Lower leg skin (tissue), 4 donors: ENCODE measurements at regions not wholly inside any gene's neighbourhood (a gene's known extent, or its start where the extent isn't known, plus 50 kb on each side); places are given as distances from the start of the nearest gene placed in this dataset.

Experiments used
- DNase-seq, 2 donors: peaks; one replicate each; pipeline ENCODE4 v3.0.0-alpha.2; 2019; ENCODE audit warnings: low spot score in 2 of 2
- H3K4me3 ChIP-seq: fragments of 200-600 bp; sonication (generic); 2 replicates; pipeline ENCODE4 v1.5.1; 2017; ENCODE audit warnings: mild to moderate bottlenecking, low read depth; ENCODE audit not compliant: poor library complexity, severe bottlenecking
- POLR2A ChIP-seq, 2 donors: fragments of 450-650 bp; IDR thresholded peaks; one replicate each; pipeline ENCODE4 v1.6.1; 2016 to 2017; ENCODE audit warnings: antibody characterized with exemption in 2 of 2, mild to moderate bottlenecking in 1 of 2, moderate library complexity in 1 of 2
- WGBS, 2 donors: methylation state at CpG; one replicate each; pipeline ENCODE4 v1.1.5; 2018; 5-methylcytosine and 5-hydroxymethylcytosine counted together
- intact Hi-C: fragments of 100-400 bp; cut with DNase I; formaldehyde crosslinking; loops from one replicate; pipeline ENCODE4 v1.15.0; 2023; ENCODE audit warnings: low total_unique reads
- TF ChIP-seq, protein P1 (sequence below), 3 donors: fragments of 450-650 bp; IDR thresholded peaks; one replicate each; pipeline ENCODE4 v1.5.1; 2016; ENCODE audit warnings: antibody characterized with exemption in 3 of 3, mild to moderate bottlenecking in 3 of 3, moderate library complexity in 2 of 3

DNA sequence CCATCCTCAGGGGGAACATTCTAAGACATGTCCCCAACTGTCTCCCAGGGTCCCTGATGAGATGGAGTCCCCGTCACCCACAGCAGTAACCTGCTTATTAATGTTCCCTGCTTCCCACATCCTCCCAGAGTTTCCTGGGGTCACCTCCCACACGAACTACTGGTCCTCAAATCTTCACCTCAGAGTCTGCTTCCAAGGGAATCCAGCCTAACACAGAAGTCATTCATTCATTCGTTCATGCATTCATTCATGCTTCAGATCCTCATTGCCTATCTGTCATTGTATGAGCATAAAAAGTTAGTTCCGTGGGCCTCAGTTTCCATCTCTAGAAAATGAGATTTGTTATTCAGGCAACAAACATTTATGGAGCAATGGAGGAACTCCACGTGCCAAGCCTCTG lies 516.2 kb downstream of the SHQ1 start:
- no peak overlapping the region for H3K4me3 ChIP-seq
- intact Hi-C loops: no loop called here
- no peak for DNase-seq
- 85 to 90% methylated on average over 5 of the region's 5 CpGs for WGBS, 2 donors
- TF ChIP-seq POLR2A (IDR thresholded peaks at IDR 0.05): no peak
- TF ChIP-seq, protein P1, sequence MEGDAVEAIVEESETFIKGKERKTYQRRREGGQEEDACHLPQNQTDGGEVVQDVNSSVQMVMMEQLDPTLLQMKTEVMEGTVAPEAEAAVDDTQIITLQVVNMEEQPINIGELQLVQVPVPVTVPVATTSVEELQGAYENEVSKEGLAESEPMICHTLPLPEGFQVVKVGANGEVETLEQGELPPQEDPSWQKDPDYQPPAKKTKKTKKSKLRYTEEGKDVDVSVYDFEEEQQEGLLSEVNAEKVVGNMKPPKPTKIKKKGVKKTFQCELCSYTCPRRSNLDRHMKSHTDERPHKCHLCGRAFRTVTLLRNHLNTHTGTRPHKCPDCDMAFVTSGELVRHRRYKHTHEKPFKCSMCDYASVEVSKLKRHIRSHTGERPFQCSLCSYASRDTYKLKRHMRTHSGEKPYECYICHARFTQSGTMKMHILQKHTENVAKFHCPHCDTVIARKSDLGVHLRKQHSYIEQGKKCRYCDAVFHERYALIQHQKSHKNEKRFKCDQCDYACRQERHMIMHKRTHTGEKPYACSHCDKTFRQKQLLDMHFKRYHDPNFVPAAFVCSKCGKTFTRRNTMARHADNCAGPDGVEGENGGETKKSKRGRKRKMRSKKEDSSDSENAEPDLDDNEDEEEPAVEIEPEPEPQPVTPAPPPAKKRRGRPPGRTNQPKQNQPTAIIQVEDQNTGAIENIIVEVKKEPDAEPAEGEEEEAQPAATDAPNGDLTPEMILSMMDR (IDR thresholded peaks at IDR 0.05): no peak

DNA sequence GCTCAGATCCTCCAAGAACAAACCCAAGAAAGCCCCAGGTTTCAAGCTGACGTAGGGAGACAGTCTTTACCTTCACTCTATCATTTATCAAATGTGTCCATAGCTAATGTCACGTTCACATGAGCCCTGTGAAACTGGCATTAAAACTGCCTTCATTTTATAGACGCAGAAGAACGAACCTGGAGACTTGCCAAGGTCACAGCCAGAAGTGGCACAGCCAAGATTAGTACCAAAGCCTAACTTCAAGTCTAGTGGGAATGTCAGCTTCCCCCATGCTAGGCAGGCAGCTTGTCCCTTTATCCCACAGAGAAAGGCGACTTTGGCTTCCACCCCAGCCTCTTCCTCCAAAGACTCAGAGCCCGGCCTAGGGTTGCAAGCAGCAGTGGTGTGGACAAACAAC lies 517.2 kb downstream of the SHQ1 start:
- intact Hi-C loops: no loop called here
- DNase-seq: no peak
- TF ChIP-seq, protein P1 (IDR thresholded peaks at IDR 0.05): no peak
- TF ChIP-seq POLR2A (IDR thresholded peaks at IDR 0.05): no peak
- 77 to 81% methylated on average over 6 of the region's 6 CpGs for WGBS, 2 donors
- H3K4me3 ChIP-seq: no peak overlapping the region

DNA sequence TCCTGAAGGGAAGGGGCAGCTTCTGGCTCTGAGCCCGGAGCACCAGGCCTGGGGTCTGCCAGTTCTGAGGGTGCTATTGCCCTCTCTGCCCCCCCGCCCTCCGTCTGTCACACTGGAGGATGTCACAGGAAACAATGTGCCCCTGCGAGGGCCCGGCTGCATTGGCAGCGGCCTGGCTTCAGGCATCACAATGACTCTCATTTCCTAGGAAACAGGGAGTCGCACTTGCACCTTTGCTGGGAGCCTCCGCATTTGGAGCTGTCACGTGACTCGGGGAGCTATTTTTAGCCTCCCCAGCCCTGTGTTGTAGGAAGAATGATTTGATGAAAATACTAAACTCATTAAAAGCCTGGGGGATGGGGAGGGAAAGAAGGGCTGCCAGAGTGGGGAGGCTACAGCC lies 518.9 kb downstream of the SHQ1 start:
- TF ChIP-seq, protein P1 (IDR thresholded peaks at IDR 0.05): no peak
- TF ChIP-seq POLR2A (IDR thresholded peaks at IDR 0.05): no peak
- WGBS, 2 donors: 36 to 37% methylated on average over 10 of the region's 10 CpGs
- no peak for DNase-seq
- intact Hi-C loops: no loop called here
- no peak overlapping the region for H3K4me3 ChIP-seq

DNA sequence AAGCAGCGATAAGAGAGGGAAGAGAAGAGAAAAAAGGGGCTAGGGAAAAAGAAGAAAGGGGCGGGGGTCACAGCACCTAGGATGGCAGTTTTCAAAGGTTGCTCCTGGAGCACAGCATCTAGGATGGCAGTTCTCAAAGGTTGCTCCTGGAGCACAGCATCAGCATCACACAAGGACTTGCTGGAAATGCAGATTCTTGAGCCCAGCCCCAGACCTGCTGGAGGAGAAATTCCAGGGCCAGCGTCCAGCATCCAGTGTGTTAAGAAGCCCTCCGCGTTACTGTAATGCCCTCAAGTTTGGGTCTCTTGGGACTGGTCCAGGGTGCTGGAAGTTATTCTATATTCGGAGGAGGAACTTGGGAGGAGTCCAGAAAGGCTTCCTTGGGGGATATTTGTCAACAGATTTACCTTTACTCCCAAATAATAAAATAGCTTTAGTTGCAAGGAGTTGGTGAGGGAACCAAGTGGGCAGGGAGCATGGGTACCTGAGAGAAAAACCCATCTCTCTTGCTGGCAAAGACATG lies 519.4 kb downstream of the SHQ1 start:
- no peak for DNase-seq
- 64 to 67% methylated on average over 6 of the region's 6 CpGs for WGBS, 2 donors
- TF ChIP-seq, protein P1 (IDR thresholded peaks at IDR 0.05): no peak
- TF ChIP-seq POLR2A (IDR thresholded peaks at IDR 0.05): no peak
- no peak overlapping the region for H3K4me3 ChIP-seq
- intact Hi-C loops: no loop called here

DNA sequence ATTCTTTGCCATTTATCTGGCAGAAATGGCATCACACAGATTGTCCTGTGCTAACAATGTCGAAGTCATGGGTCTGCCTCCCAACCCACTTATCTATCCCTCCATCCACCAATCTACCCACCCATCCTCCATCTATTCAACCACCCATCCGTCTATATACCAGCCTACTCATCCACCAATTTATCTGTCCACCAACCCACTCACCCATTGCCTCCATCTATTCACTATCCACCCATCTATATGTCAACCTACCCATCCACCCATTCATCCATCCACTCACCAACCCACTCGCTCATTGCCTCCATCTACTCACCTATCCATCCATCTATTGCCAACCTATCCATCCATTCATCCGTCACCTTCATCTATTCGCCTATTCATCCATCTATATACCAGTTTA lies 521.2 kb downstream of the SHQ1 start:
- 96 to 97% methylated on average over 5 of the region's 5 CpGs for WGBS, 2 donors

More for the DNA sequence above, 521.2 kb downstream of the SHQ1 start:
- H3K4me3 ChIP-seq: no peak overlapping the region
- intact Hi-C loops: no loop called here
- no peak for TF ChIP-seq POLR2A (IDR thresholded peaks at IDR 0.05)
- TF ChIP-seq, protein P1 (IDR thresholded peaks at IDR 0.05): no peak
- no peak for DNase-seq
